WTC11 (cell line): ENCODE measurements at regions not wholly inside any gene's neighbourhood (a gene's known extent, or its start where the extent isn't known, plus 50 kb on each side); places are given as distances from the start of the nearest gene placed in this dataset.

Experiments used
- ATAC-seq: fragments of 200-7000 bp; cut with Tn5 transposase; 2 replicates; pipeline ENCODE4 v1.10.0; 2021; ENCODE audit warnings: mild to moderate bottlenecking, moderate library complexity
- CTCF ChIA-PET: fragments of 300-600 bp; sonication (Branson Sonifier 250); formaldehyde crosslinking; loops from one replicate; lab custom pipeline; 2021; ENCODE audit warnings: antibody characterized with exemption; lab: Charles Lee
- POLR2A ChIA-PET: fragments of 350-600 bp; sonication (Branson Sonifier 250); formaldehyde crosslinking; loops from one replicate; lab custom pipeline; 2021; ENCODE audit warnings: antibody characterized with exemption; lab: Charles Lee
- DNase-seq: peaks from one replicate; pipeline ENCODE4 v3.0.0; 2021; ENCODE audit warnings: low spot score
- H3K27ac Mint-ChIP-seq: 2 replicates; pipeline ENCODE4 v1.8.0; 2021; ENCODE audit warnings: mixed read lengths
- H3K27me3 Mint-ChIP-seq: 2 replicates; pipeline ENCODE4 v1.8.0; 2021; ENCODE audit warnings: low read depth, mild to moderate bottlenecking, moderate library complexity, mixed read lengths
- H3K36me3 Mint-ChIP-seq: 2 replicates; pipeline ENCODE4 v1.8.0; 2021; ENCODE audit warnings: mixed read lengths
- H3K4me1 Mint-ChIP-seq: 2 replicates; pipeline ENCODE4 v1.8.0; 2022; ENCODE audit warnings: mixed read lengths
- H3K4me3 Mint-ChIP-seq: 2 replicates; pipeline ENCODE4 v1.8.0; 2021; ENCODE audit warnings: mild to moderate bottlenecking, moderate library complexity, mixed read lengths
- H3K9me3 Mint-ChIP-seq: 2 replicates; pipeline ENCODE4 v1.8.0; 2021; ENCODE audit warnings: mixed read lengths
- CREB1 ChIP-seq: sonication (generic); formaldehyde crosslinking; IDR thresholded peaks from 2 replicates; pipeline ENCODE4 v1.8.0; 2023; ENCODE audit warnings: mild to moderate bottlenecking, missing genetic modification reagents
- CREM ChIP-seq: sonication (generic); formaldehyde crosslinking; IDR thresholded peaks from 2 replicates; pipeline ENCODE4 v1.8.1; 2022; ENCODE audit warnings: mild to moderate bottlenecking, missing genetic modification reagents, moderate library complexity
- FOXJ3 ChIP-seq: sonication (generic); formaldehyde crosslinking; IDR thresholded peaks from 2 replicates; pipeline ENCODE4 v1.9.0; 2021; ENCODE audit warnings: missing genetic modification reagents, mild to moderate bottlenecking, borderline replicate concordance
- FOXK1 ChIP-seq: sonication (generic); formaldehyde crosslinking; IDR thresholded peaks from 2 replicates; pipeline ENCODE4 v1.8.0; 2022; ENCODE audit warnings: mild to moderate bottlenecking, moderate library complexity, missing genetic modification reagents
- FOXP1 ChIP-seq: sonication (generic); formaldehyde crosslinking; IDR thresholded peaks from 2 replicates; pipeline ENCODE4 v1.8.0; 2022; ENCODE audit warnings: missing genetic modification reagents, mild to moderate bottlenecking, moderate library complexity, borderline replicate concordance
- HMGA2 ChIP-seq: fragments of 250-450 bp; sonication (Bioruptor Pico); IDR thresholded peaks from 2 replicates; pipeline ENCODE4 v1.4.0; 2021; ENCODE audit warnings: mild to moderate bottlenecking, moderate library complexity
- KAT7 ChIP-seq: sonication (generic); formaldehyde crosslinking; IDR thresholded peaks from 2 replicates; pipeline ENCODE4 v1.8.1; 2023; ENCODE audit warnings: missing genetic modification reagents, mild to moderate bottlenecking, borderline replicate concordance
- MYBL2 ChIP-seq: sonication (generic); formaldehyde crosslinking; IDR thresholded peaks from 2 replicates; pipeline ENCODE4 v1.8.1; 2023; ENCODE audit warnings: mild to moderate bottlenecking, moderate library complexity, missing genetic modification reagents
- NFATC4 ChIP-seq: fragments of 250-450 bp; sonication (Bioruptor Pico); IDR thresholded peaks from 2 replicates; pipeline ENCODE4 v1.9.0; 2021; ENCODE audit warnings: mild to moderate bottlenecking
- NFYB ChIP-seq: sonication (generic); formaldehyde crosslinking; conservative IDR thresholded peaks from 2 replicates; pipeline ENCODE4 v1.8.0; 2022; ENCODE audit warnings: low read depth, missing genetic modification reagents
- NR2C2 ChIP-seq: sonication (generic); formaldehyde crosslinking; IDR thresholded peaks from 2 replicates; pipeline ENCODE4 v1.8.0; 2022; ENCODE audit warnings: mild to moderate bottlenecking, missing genetic modification reagents
- SMAD4 ChIP-seq: sonication (generic); formaldehyde crosslinking; IDR thresholded peaks from 2 replicates; pipeline ENCODE4 v1.8.0; 2022; ENCODE audit warnings: mild to moderate bottlenecking, missing genetic modification reagents
- SOX15 ChIP-seq: fragments of 250-450 bp; sonication (Bioruptor Pico); IDR thresholded peaks from 2 replicates; pipeline ENCODE4 v1.9.0; 2021; ENCODE audit warnings: mild to moderate bottlenecking
- ZNF219 ChIP-seq: sonication (generic); formaldehyde crosslinking; IDR thresholded peaks from 2 replicates; pipeline ENCODE4 v1.8.0; 2023; ENCODE audit warnings: missing genetic modification reagents, mild to moderate bottlenecking, borderline replicate concordance
- ZNF317 ChIP-seq: sonication (generic); formaldehyde crosslinking; IDR thresholded peaks from 2 replicates; pipeline ENCODE4 v1.8.1; 2023; ENCODE audit warnings: low read depth, mild to moderate bottlenecking, moderate library complexity, missing genetic modification reagents, borderline replicate concordance
- ZNF396 ChIP-seq: fragments of 250-450 bp; sonication (Bioruptor Pico); IDR thresholded peaks from 2 replicates; pipeline ENCODE4 v1.8.0; 2021; ENCODE audit warnings: mild to moderate bottlenecking, moderate library complexity, borderline replicate concordance
- ZNF671 ChIP-seq: fragments of 250-450 bp; sonication (Bioruptor Pico); IDR thresholded peaks from 2 replicates; pipeline ENCODE4 v1.8.0; 2021; ENCODE audit warnings: mild to moderate bottlenecking
- TF ChIP-seq, protein P1 (sequence below): sonication (generic); formaldehyde crosslinking; IDR thresholded peaks from 2 replicates; pipeline ENCODE4 v1.8.0; 2022; ENCODE audit warnings: mild to moderate bottlenecking, missing genetic modification reagents
- TF ChIP-seq, protein P2 (sequence below): fragments of 250-450 bp; sonication (Bioruptor Pico); IDR thresholded peaks from 2 replicates; pipeline ENCODE4 v2.1.2; 2022; ENCODE audit warnings: mild to moderate bottlenecking, moderate library complexity
- TF ChIP-seq, protein P3 (sequence below): sonication (generic); formaldehyde crosslinking; IDR thresholded peaks from 2 replicates; pipeline ENCODE4 v1.8.0; 2022; ENCODE audit warnings: mild to moderate bottlenecking, missing genetic modification reagents
- TF ChIP-seq, protein P4 (sequence below): sonication (generic); formaldehyde crosslinking; IDR thresholded peaks from 2 replicates; pipeline ENCODE4 v1.8.0; 2023; ENCODE audit warnings: missing genetic modification reagents
- TF ChIP-seq, protein P5 (sequence below): sonication (generic); formaldehyde crosslinking; IDR thresholded peaks from 2 replicates; pipeline ENCODE4 v1.8.0; 2023; ENCODE audit warnings: mild to moderate bottlenecking, missing genetic modification reagents
- TF ChIP-seq, protein P6 (sequence below): sonication (generic); formaldehyde crosslinking; IDR thresholded peaks from 2 replicates; pipeline ENCODE4 v1.8.1; 2022; ENCODE audit warnings: mild to moderate bottlenecking, missing genetic modification reagents, moderate library complexity, borderline replicate concordance
- TF ChIP-seq, protein P7 (sequence below): fragments of 250-450 bp; sonication (Bioruptor Pico); IDR thresholded peaks from 2 replicates; pipeline ENCODE4 v1.8.0; 2021; ENCODE audit warnings: mild to moderate bottlenecking

DNA sequence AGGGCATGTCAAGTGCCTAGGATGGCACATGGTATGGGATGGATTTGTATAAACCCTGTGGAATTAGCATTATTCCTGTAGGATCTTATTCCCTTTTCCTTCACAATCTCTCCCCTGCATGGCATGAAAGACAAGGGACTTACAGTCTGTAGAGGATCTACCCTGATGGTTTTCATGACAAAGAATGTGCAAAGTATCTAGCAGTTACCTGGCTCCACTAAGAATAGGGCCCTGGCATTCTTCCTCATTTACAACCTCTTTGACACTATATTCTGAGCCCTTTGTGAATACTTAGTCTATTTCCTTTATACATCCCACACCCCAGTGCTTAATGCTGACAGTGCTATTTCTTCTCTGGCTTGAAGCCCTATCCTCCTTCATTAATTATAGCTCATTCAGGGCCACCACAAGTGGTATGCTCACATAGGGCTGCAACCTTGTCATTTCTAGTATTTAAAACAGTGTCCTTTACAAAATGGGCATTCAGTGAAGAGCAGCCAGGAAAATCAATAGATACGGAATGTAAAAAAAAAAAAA lies 715.3 kb downstream of the NLGN4Y start:
- ChIA-PET CTCF (no interaction called here), POLR2A (no interaction called here)
- Mint-ChIP-seq H3K9me3 (peaks cover 3% of the 10 kb centered on the region; the same call in 1 of the 2 replicates), H3K4me1 (peaks cover 15% of the 10 kb centered on the region), H3K4me3 (no peak overlapping the region), H3K36me3 (no peaks in the 10 kb centered on the region; the same call in 1 of the 2 replicates), H3K27me3 (no peaks in the 10 kb centered on the region), H3K27ac (no peak overlapping the region)
- DNase-seq (no peak), ATAC-seq (peak; percentile 71)
- TF ChIP-seq ZNF396 (CRISPR knock-in tag) = no peak
- TF ChIP-seq, protein P1, sequence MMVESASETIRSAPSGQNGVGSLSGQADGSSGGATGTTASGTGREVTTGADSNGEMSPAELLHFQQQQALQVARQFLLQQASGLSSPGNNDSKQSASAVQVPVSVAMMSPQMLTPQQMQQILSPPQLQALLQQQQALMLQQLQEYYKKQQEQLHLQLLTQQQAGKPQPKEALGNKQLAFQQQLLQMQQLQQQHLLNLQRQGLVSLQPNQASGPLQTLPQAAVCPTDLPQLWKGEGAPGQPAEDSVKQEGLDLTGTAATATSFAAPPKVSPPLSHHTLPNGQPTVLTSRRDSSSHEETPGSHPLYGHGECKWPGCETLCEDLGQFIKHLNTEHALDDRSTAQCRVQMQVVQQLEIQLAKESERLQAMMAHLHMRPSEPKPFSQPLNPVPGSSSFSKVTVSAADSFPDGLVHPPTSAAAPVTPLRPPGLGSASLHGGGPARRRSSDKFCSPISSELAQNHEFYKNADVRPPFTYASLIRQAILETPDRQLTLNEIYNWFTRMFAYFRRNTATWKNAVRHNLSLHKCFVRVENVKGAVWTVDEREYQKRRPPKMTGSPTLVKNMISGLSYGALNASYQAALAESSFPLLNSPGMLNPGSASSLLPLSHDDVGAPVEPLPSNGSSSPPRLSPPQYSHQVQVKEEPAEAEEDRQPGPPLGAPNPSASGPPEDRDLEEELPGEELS (CRISPR knock-in tag) = no peak

DNA sequence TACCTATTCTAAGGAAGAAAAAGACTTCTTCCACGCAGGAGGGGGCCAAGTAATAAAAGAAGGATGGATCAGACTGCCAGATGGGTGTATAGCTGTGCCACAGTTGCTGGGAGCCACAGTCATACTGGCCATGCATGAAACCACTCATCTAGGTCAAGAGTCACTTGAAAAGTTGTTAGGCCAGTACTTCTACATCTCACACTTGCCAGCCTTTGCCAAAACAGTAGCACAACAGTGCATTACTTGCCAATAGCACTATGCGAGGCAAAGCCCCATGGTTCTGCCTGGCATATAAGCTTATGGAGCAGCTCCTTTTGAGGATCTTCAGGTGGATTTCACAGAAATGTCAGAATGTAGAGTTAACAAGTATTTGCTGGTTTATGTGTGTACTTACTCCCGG lies 735.0 kb downstream of the NLGN4Y start:
- H3K27ac Mint-ChIP-seq = no peak overlapping the region
- ATAC-seq = no peak
- no peaks in the 10 kb centered on the region; the same call in 1 of the 2 replicates for H3K27me3 Mint-ChIP-seq
- H3K4me1 Mint-ChIP-seq = no peaks in the 10 kb centered on the region; the same call in 1 of the 2 replicates
- peaks cover 24% of the 10 kb centered on the region for H3K9me3 Mint-ChIP-seq
- peaks cover 17% of the 10 kb centered on the region for H3K36me3 Mint-ChIP-seq
- TF ChIP-seq SOX15 (no peak), NR2C2 (CRISPR knock-in tag) (no peak), MYBL2 (CRISPR knock-in tag) (no peak), CREB1 (CRISPR knock-in tag) (no peak), FOXJ3 (CRISPR knock-in tag) (no peak), FOXK1 (CRISPR knock-in tag) (no peak), ZNF317 (no peak), NFYB (CRISPR knock-in tag) (no peak), ZNF219 (CRISPR knock-in tag) (no peak), ZNF671 (CRISPR knock-in tag) (no peak), KAT7 (CRISPR knock-in tag) (no peak), NFATC4 (CRISPR knock-in tag) (no peak)
- TF ChIP-seq, protein P2, sequence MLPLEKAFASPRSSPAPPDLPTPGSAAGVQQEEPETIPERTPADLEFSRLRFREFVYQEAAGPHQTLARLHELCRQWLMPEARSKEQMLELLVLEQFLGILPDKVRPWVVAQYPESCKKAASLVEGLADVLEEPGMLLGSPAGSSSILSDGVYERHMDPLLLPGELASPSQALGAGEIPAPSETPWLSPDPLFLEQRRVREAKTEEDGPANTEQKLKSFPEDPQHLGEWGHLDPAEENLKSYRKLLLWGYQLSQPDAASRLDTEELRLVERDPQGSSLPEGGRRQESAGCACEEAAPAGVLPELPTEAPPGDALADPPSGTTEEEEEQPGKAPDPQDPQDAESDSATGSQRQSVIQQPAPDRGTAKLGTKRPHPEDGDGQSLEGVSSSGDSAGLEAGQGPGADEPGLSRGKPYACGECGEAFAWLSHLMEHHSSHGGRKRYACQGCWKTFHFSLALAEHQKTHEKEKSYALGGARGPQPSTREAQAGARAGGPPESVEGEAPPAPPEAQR (CRISPR knock-in tag) = no peak
- TF ChIP-seq, protein P3, sequence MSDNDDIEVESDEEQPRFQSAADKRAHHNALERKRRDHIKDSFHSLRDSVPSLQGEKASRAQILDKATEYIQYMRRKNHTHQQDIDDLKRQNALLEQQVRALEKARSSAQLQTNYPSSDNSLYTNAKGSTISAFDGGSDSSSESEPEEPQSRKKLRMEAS (CRISPR knock-in tag) = no peak
- TF ChIP-seq, protein P4, sequence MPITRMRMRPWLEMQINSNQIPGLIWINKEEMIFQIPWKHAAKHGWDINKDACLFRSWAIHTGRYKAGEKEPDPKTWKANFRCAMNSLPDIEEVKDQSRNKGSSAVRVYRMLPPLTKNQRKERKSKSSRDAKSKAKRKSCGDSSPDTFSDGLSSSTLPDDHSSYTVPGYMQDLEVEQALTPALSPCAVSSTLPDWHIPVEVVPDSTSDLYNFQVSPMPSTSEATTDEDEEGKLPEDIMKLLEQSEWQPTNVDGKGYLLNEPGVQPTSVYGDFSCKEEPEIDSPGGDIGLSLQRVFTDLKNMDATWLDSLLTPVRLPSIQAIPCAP (CRISPR knock-in tag) = no peak
- no peak overlapping the region for H3K4me3 Mint-ChIP-seq
- POLR2A ChIA-PET = no interaction called here
- CTCF ChIA-PET = no interaction called here
- DNase-seq = no peak

DNA sequence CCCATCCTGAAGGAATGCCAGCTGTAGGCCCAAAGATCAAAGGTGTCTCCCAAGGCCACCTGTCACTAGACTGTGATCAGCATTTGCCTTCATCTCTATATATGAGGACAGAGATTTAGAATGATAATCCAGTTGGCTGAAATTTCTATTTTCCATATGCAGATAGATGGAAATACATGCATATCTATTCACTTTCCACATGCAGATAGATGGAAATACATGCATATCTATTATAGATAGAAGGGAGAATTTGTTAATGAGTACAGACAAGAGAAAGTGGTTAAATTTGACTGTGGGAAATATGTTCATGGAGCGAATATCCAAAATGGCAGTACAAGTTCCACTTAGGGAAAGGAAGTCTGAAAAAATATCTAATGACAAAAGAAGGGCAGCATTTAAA lies 762.2 kb downstream of the NLGN4Y start:
- DNase-seq (no peak), ATAC-seq (no peak)
- Mint-ChIP-seq H3K36me3 (no peaks in the 10 kb centered on the region), H3K9me3 (peaks cover 4% of the 10 kb centered on the region; the same call in 1 of the 2 replicates), H3K4me3 (no peak overlapping the region), H3K27me3 (no peaks in the 10 kb centered on the region), H3K4me1 (peaks cover 8% of the 10 kb centered on the region), H3K27ac (no peak overlapping the region)
- ChIA-PET POLR2A (no interaction called here), CTCF (no interaction called here)
- TF ChIP-seq CREM (CRISPR knock-in tag) (no peak), FOXJ3 (CRISPR knock-in tag) (no peak), HMGA2 (CRISPR knock-in tag) (no peak), MYBL2 (CRISPR knock-in tag) (no peak), SMAD4 (CRISPR knock-in tag) (no peak), FOXP1 (CRISPR knock-in tag) (no peak)
- TF ChIP-seq, protein P5, sequence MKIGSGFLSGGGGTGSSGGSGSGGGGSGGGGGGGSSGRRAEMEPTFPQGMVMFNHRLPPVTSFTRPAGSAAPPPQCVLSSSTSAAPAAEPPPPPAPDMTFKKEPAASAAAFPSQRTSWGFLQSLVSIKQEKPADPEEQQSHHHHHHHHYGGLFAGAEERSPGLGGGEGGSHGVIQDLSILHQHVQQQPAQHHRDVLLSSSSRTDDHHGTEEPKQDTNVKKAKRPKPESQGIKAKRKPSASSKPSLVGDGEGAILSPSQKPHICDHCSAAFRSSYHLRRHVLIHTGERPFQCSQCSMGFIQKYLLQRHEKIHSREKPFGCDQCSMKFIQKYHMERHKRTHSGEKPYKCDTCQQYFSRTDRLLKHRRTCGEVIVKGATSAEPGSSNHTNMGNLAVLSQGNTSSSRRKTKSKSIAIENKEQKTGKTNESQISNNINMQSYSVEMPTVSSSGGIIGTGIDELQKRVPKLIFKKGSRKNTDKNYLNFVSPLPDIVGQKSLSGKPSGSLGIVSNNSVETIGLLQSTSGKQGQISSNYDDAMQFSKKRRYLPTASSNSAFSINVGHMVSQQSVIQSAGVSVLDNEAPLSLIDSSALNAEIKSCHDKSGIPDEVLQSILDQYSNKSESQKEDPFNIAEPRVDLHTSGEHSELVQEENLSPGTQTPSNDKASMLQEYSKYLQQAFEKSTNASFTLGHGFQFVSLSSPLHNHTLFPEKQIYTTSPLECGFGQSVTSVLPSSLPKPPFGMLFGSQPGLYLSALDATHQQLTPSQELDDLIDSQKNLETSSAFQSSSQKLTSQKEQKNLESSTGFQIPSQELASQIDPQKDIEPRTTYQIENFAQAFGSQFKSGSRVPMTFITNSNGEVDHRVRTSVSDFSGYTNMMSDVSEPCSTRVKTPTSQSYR (CRISPR knock-in tag) = no peak
- TF ChIP-seq, protein P6, sequence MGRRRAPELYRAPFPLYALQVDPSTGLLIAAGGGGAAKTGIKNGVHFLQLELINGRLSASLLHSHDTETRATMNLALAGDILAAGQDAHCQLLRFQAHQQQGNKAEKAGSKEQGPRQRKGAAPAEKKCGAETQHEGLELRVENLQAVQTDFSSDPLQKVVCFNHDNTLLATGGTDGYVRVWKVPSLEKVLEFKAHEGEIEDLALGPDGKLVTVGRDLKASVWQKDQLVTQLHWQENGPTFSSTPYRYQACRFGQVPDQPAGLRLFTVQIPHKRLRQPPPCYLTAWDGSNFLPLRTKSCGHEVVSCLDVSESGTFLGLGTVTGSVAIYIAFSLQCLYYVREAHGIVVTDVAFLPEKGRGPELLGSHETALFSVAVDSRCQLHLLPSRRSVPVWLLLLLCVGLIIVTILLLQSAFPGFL (CRISPR knock-in tag) = no peak
- TF ChIP-seq, protein P7, sequence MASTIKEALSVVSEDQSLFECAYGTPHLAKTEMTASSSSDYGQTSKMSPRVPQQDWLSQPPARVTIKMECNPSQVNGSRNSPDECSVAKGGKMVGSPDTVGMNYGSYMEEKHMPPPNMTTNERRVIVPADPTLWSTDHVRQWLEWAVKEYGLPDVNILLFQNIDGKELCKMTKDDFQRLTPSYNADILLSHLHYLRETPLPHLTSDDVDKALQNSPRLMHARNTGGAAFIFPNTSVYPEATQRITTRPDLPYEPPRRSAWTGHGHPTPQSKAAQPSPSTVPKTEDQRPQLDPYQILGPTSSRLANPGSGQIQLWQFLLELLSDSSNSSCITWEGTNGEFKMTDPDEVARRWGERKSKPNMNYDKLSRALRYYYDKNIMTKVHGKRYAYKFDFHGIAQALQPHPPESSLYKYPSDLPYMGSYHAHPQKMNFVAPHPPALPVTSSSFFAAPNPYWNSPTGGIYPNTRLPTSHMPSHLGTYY = no peak
